SK-N-SH (cell line): ENCODE measurements at regions not wholly inside any gene's neighbourhood (a gene's known extent, or its start where the extent isn't known, plus 50 kb on each side); places are given as distances from the start of the nearest gene placed in this dataset.

ENCODE experiments used
- CTCF ChIA-PET: fragments of 300-600, 350-600 bp; formaldehyde crosslinking; extraction: SDS; loops from one replicate; lab custom pipeline; 2021; lab: Yijun Ruan, JAX
- POLR2A ChIA-PET: fragments of 350-600 bp; sonication (Branson Sonifier 250); formaldehyde crosslinking; extraction: SDS; loops from one replicate; lab custom pipeline; 2020; ENCODE audit warnings: antibody characterized with exemption, inconsistent platforms; lab: Yijun Ruan, JAX
- DNase-seq: peaks from one replicate; pipeline ENCODE4 v3.0.0; 2012
- H2AFZ ChIP-seq: fragments of 200-600 bp; sonication (generic); 2 replicates; pipeline ENCODE4 v1.8.1; 2016; ENCODE audit warnings: antibody characterized with exemption, mild to moderate bottlenecking, low read depth
- H3F3A ChIP-seq: fragments of 200-600 bp; sonication (generic); replicated peaks from 2 replicates; pipeline ENCODE3; 2016; ENCODE audit warnings: antibody characterized with exemption, mild to moderate bottlenecking; ENCODE audit not compliant: insufficient read depth
- H3K27ac ChIP-seq, 2 experiments: fragments of 200-500 bp in 1 of 2; fragments of 200-600 bp in 1 of 2; sonication (Bioruptor generic) in 1 of 2; sonication (generic), shearing (Covaris generic) in 1 of 2; 2 replicates each; pipeline versions ENCODE4 v1.5.1 to v1.6.1; 2014 to 2016; ENCODE audit warnings: low read depth in 2 of 2, inconsistent platforms in 1 of 2, low read length in 1 of 2, mild to moderate bottlenecking in 1 of 2, mixed read lengths in 1 of 2
- H3K27me3 ChIP-seq: fragments of 200-600 bp; sonication (generic), shearing (Covaris generic); 2 replicates; pipeline ENCODE4 v1.6.1; 2016; ENCODE audit warnings: mixed run types; ENCODE audit not compliant: insufficient read depth
- H3K36me3 ChIP-seq, 2 experiments: fragments of 200-500 bp in 1 of 2; fragments of 200-600 bp in 1 of 2; sonication (Bioruptor generic) in 1 of 2; sonication (generic) in 1 of 2; replicated peaks in 1 of 2; 2 replicates each; pipeline versions ENCODE3 to v1.5.1; 2014 to 2016; ENCODE audit warnings: low read length in 1 of 2, mild to moderate bottlenecking in 1 of 2; ENCODE audit not compliant: insufficient read depth in 2 of 2, control insufficient read depth in 1 of 2
- H3K4me1 ChIP-seq, 2 experiments: fragments of 200-500 bp in 1 of 2; fragments of 200-600 bp in 1 of 2; sonication (Bioruptor generic) in 1 of 2; sonication (generic), shearing (Covaris generic) in 1 of 2; 2 replicates each; pipeline versions ENCODE4 v1.5.1 to v1.6.1; 2014 to 2016; ENCODE audit warnings: low read depth in 1 of 2, low read length in 1 of 2, mixed run types in 1 of 2; ENCODE audit not compliant: insufficient read depth in 2 of 2, control insufficient read depth in 1 of 2
- H3K4me2 ChIP-seq: fragments of 200-600 bp; sonication (generic), shearing (Covaris generic); 2 replicates; pipeline ENCODE4 v1.6.1; 2017; ENCODE audit warnings: mixed run types
- H3K4me3 ChIP-seq, 2 experiments: fragments of 200-500 bp in 1 of 2; fragments of 200-600 bp in 1 of 2; sonication (Bioruptor generic) in 1 of 2; sonication (generic), shearing (Covaris generic) in 1 of 2; 2 replicates each; pipeline versions ENCODE4 v1.5.1 to v1.8.1; 2014 to 2016; ENCODE audit warnings: low read depth in 2 of 2, inconsistent platforms in 1 of 2, low read length in 1 of 2, mild to moderate bottlenecking in 1 of 2, mixed read lengths in 1 of 2, moderate library complexity in 1 of 2
- H3K79me2 ChIP-seq: fragments of 200-600 bp; sonication (generic); 2 replicates; pipeline ENCODE4 v1.8.1; 2017; ENCODE audit warnings: mild to moderate bottlenecking; ENCODE audit not compliant: insufficient read depth
- H3K9ac ChIP-seq: fragments of 200-600 bp; sonication (generic); 2 replicates; pipeline ENCODE4 v1.6.1; 2017; ENCODE audit warnings: mixed run types
- H3K9me2 ChIP-seq: fragments of 200-600 bp; sonication (generic); 2 replicates; pipeline ENCODE4 v1.6.1; 2017; ENCODE audit warnings: mixed run types
- H3K9me3 ChIP-seq: fragments of 200-600 bp; sonication (generic); 2 replicates; pipeline ENCODE4 v1.6.1; 2017; ENCODE audit warnings: mixed run types, mild to moderate bottlenecking, moderate library complexity
- H4K20me1 ChIP-seq: fragments of 200-600 bp; sonication (generic); 2 replicates; pipeline ENCODE4 v1.6.1; 2017; ENCODE audit warnings: mild to moderate bottlenecking, mixed run types; ENCODE audit not compliant: insufficient read depth
- CHD2 ChIP-seq: fragments of 150-350 bp; IDR thresholded peaks from 2 replicates; pipeline ENCODE4 v1.6.1; 2018; ENCODE audit warnings: low read length; ENCODE audit not compliant: partially characterized antibody
- CTCF ChIP-seq: fragments of 200-600 bp; sonication (generic); IDR thresholded peaks from 2 replicates; pipeline ENCODE4 v1.6.1; 2017; ENCODE audit warnings: antibody characterized with exemption, mild to moderate bottlenecking, moderate library complexity
- ELF1 ChIP-seq: IDR thresholded peaks from 2 replicates; pipeline ENCODE4 v1.4.0; 2012
- FOSL2 ChIP-seq: IDR thresholded peaks from 2 replicates; pipeline ENCODE4 v1.4.0; 2012; ENCODE audit warnings: low read depth, mild to moderate bottlenecking, moderate library complexity, borderline replicate concordance
- FOXJ3 ChIP-seq: sonication (generic); formaldehyde crosslinking; IDR thresholded peaks from 2 replicates; pipeline ENCODE4 v1.5.1; 2020; ENCODE audit warnings: mild to moderate bottlenecking, missing genetic modification reagents
- GATA2 ChIP-seq: sonication (generic); formaldehyde crosslinking; IDR thresholded peaks from 2 replicates; pipeline ENCODE4 v1.5.0; 2020; ENCODE audit warnings: mild to moderate bottlenecking, missing genetic modification reagents
- JUND ChIP-seq: IDR thresholded peaks from 2 replicates; pipeline ENCODE4 v1.4.0; 2012
- NRF1 ChIP-seq: IDR thresholded peaks from 2 replicates; pipeline ENCODE4 v1.6.1; 2012; ENCODE audit warnings: low read depth, mild to moderate bottlenecking, low read length
- POLR2AphosphoS5 ChIP-seq: IDR thresholded peaks from 2 replicates; pipeline ENCODE4 v1.6.1; 2012; ENCODE audit warnings: low read depth, low read length
- RAD21 ChIP-seq: IDR thresholded peaks from 2 replicates; pipeline ENCODE4 v1.6.1; 2012; ENCODE audit warnings: mild to moderate bottlenecking, low read length
- RXRA ChIP-seq: IDR thresholded peaks from 2 replicates; pipeline ENCODE4 v1.4.0; 2012; ENCODE audit warnings: low read depth, mild to moderate bottlenecking, borderline replicate concordance
- TAF1 ChIP-seq: IDR thresholded peaks from 2 replicates; pipeline ENCODE4 v1.6.1; 2012; ENCODE audit warnings: low read depth, mild to moderate bottlenecking, low read length, moderate library complexity, borderline replicate concordance
- USF2 ChIP-seq: fragments of 150-350 bp; IDR thresholded peaks from 2 replicates; pipeline ENCODE4 v1.6.1; 2017; ENCODE audit warnings: antibody characterized with exemption, low read length, low read depth, borderline replicate concordance
- ZBTB33 ChIP-seq: IDR thresholded peaks from 2 replicates; pipeline ENCODE4 v1.4.0; 2012; ENCODE audit warnings: low read depth, borderline replicate concordance
- WGBS: methylation state at CpG from one replicate; pipeline ENCODE4 v1.1.6; 2017; ENCODE audit warnings: low lambda C conversion rate; 5-methylcytosine and 5-hydroxymethylcytosine counted together

GRCh38 chr2:19119326-19120001 is 239.0 kb downstream of the OSR1 start:
- Histone ChIP-seq H3K9me2 (no peaks in the 10 kb centered on the region), H3K4me3 (no peak overlapping the region), H3K79me2 (no peaks in the 10 kb centered on the region), H3K27me3 (no peaks in the 10 kb centered on the region), H3F3A (peaks cover 9% of the 10 kb centered on the region), H2AFZ (no peak overlapping the region), H3K4me2 (no peak overlapping the region), H3K27ac (no peak overlapping the region), H3K36me3 (no peaks in the 10 kb centered on the region), H4K20me1 (no peaks in the 10 kb centered on the region), H3K4me1 (peaks cover 0 to 22% of the 10 kb centered on the region in 2 experiments; a peak in 3 of 4 replicates), H3K9me3 (no peaks in the 10 kb centered on the region), H3K9ac (no peak overlapping the region)
- CTCF ChIA-PET = interaction anchor here (1.1 to 1.3 kb wide), 2 partner anchors 12 to 115 kb away, joined by 3 to 4 read pairs; no protein-coding TSS in a partner anchor
- POLR2A ChIA-PET = no interaction called here
- no peak for TF ChIP-seq USF2
- no peak for TF ChIP-seq CHD2
- TF ChIP-seq ZBTB33 = no peak
- no peak for TF ChIP-seq GATA2 (CRISPR knock-in tag)
- TF ChIP-seq CTCF = no peak
- no peak for TF ChIP-seq JUND
- no peak for TF ChIP-seq NRF1
- TF ChIP-seq FOSL2 = no peak
- TF ChIP-seq FOXJ3 (CRISPR knock-in tag) = no peak
- no peak for TF ChIP-seq TAF1
- TF ChIP-seq POLR2AphosphoS5 = no peak
- no peak for TF ChIP-seq RAD21
- no peak for TF ChIP-seq ELF1
- no peak for TF ChIP-seq RXRA
- no peak for DNase-seq
- 72% methylated on average over 3 of the region's 3 CpGs for WGBS
